GM12878 (cell line): ENCODE measurements at regions not wholly inside any gene's neighbourhood (a gene's known extent, or its start where the extent isn't known, plus 50 kb on each side); places are given as distances from the start of the nearest gene placed in this dataset.

Source experiments
- ATAC-seq: fragments of 200-7000 bp; cut with Tn5 transposase; 3 replicates; pipeline ENCODE4 v1.9.1; 2020; ENCODE audit warnings: mild to moderate bottlenecking, moderate library complexity
- BruUV-seq: library from RNA; stranded (reverse); fragments of 400-500 nt; replicated peaks from 2 replicates; lab custom pipeline; 2021; lab: Mats Ljungman, UMichigan
- CTCF ChIA-PET: fragments of 300-600 bp; sonication (Branson Sonifier 250); formaldehyde crosslinking; extraction: SDS; loops from one replicate; lab custom pipeline; 2021; ENCODE audit warnings: inconsistent platforms; lab: Yijun Ruan, JAX
- POLR2A ChIA-PET: fragments of 350-600 bp; formaldehyde crosslinking; extraction: SDS; loops from one replicate; lab custom pipeline; 2021; ENCODE audit warnings: inconsistent platforms; lab: Charles Lee
- RAD21 ChIA-PET: fragments of 300-600 bp; sonication (Branson Sonifier 250); formaldehyde crosslinking; loops from one replicate; lab custom pipeline; 2023; ENCODE audit warnings: antibody characterized with exemption; ENCODE audit not compliant: unreplicated experiment; lab: Charles Lee
- SMC1A ChIA-PET: fragments of 300-600 bp; sonication (Branson Sonifier 250); formaldehyde crosslinking; loops from one replicate; lab custom pipeline; 2023; ENCODE audit not compliant: unreplicated experiment, uncharacterized antibody; lab: Charles Lee
- DNase-seq: peaks from one replicate; pipeline ENCODE4 v3.0.0-alpha.2; 2011; ENCODE audit warnings: low read depth, low spot score
- FAIRE-seq: peaks from 3 replicates; lab custom pipeline; 2011; peaks lifted over from hg19 to GRCh38; lab: Jason Lieb, UNC
- H2AFZ ChIP-seq: 2 replicates; pipeline ENCODE4 v1.6.0; 2011; ENCODE audit warnings: low read depth, low read length, control low read depth; ENCODE audit not compliant: control insufficient read depth
- H3K27ac ChIP-seq: 2 replicates; pipeline ENCODE4 v1.5.1; 2011; ENCODE audit warnings: control low read depth; ENCODE audit not compliant: control insufficient read depth, insufficient read depth
- H3K27me3 ChIP-seq, 2 experiments: replicated peaks in 1 of 2; 2 replicates each; pipeline versions ENCODE4 v1.6.0 to v1.6.1; 2011; ENCODE audit warnings: low read length in 1 of 2; ENCODE audit not compliant: control insufficient read depth in 2 of 2, insufficient read depth in 2 of 2
- H3K36me3 ChIP-seq, 2 experiments: 2 replicates each; pipeline ENCODE4 v1.5.1; 2011; ENCODE audit warnings: low read length in 1 of 2; ENCODE audit not compliant: control insufficient read depth in 2 of 2, insufficient read depth in 2 of 2
- H3K4me1 ChIP-seq: 2 replicates; pipeline ENCODE4 v1.6.1; 2011; ENCODE audit warnings: mild to moderate bottlenecking, low read length, moderate library complexity, mixed read lengths; ENCODE audit not compliant: control insufficient read depth, insufficient read depth
- H3K4me2 ChIP-seq: 2 replicates; pipeline ENCODE4 v1.6.0; 2011; ENCODE audit warnings: control low read depth; ENCODE audit not compliant: control insufficient read depth, insufficient read depth
- H3K4me3 ChIP-seq: fragments of 200-600 bp; sonication (generic); 2 replicates; pipeline ENCODE4 v1.5.1; 2016
- H3K79me2 ChIP-seq: 2 replicates; pipeline ENCODE4 v1.6.0; 2011; ENCODE audit warnings: low read length; ENCODE audit not compliant: control insufficient read depth, insufficient read depth
- H3K9ac ChIP-seq: 2 replicates; pipeline ENCODE4 v1.8.0; 2011; ENCODE audit warnings: low read length, control low read depth, mixed read lengths; ENCODE audit not compliant: control insufficient read depth, insufficient read depth
- H3K9me3 ChIP-seq: replicated peaks from 3 replicates; pipeline ENCODE4 v1.5.1; 2011; ENCODE audit warnings: mild to moderate bottlenecking, low read length; ENCODE audit not compliant: control insufficient read depth, insufficient read depth
- H4K20me1 ChIP-seq: 2 replicates; pipeline ENCODE4 v1.6.0; 2011; ENCODE audit not compliant: control insufficient read depth, insufficient read depth
- BRCA1 ChIP-seq: IDR thresholded peaks from 2 replicates; pipeline ENCODE4 v1.6.1; 2011; ENCODE audit warnings: low read depth, low read length, improper control_type of control experiment
- CBFB ChIP-seq: IDR thresholded peaks from 2 replicates; pipeline ENCODE4 v1.6.1; 2016; ENCODE audit warnings: antibody characterized with exemption, low read depth
- CTCF ChIP-seq, 3 experiments: IDR thresholded peaks in 2 of 3; conservative IDR thresholded peaks in 1 of 3; 2 replicates each; pipeline ENCODE4 v1.5.1; 2011; ENCODE audit warnings: low read depth in 3 of 3, low read length in 3 of 3, mild to moderate bottlenecking in 3 of 3, control low read depth in 2 of 3, moderate library complexity in 2 of 3, inconsistent platforms in 1 of 3, mixed read lengths in 1 of 3; ENCODE audit not compliant: control insufficient read depth in 2 of 3, insufficient read depth in 1 of 3; ENCODE audit errors: extremely low read depth in 1 of 3
- IKZF1 ChIP-seq: fragments of 450-650 bp; conservative IDR thresholded peaks from 2 replicates; pipeline ENCODE4 v1.6.1; 2017; ENCODE audit warnings: antibody characterized with exemption, mild to moderate bottlenecking
- NFIC ChIP-seq: IDR thresholded peaks from 2 replicates; pipeline ENCODE4 v1.6.1; 2012; ENCODE audit warnings: low read depth, mild to moderate bottlenecking, inconsistent platforms, low read length, moderate library complexity
- NR2C1 ChIP-seq: fragments of 450-650 bp; IDR thresholded peaks from 2 replicates; pipeline ENCODE4 v1.6.1; 2017; ENCODE audit warnings: antibody characterized with exemption, mild to moderate bottlenecking, moderate library complexity
- RAD21 ChIP-seq: IDR thresholded peaks from 2 replicates; pipeline ENCODE4 v1.6.1; 2011; ENCODE audit warnings: mild to moderate bottlenecking, low read depth, low read length, moderate library complexity; ENCODE audit not compliant: insufficient read depth
- RELA ChIP-seq: fragments of 450-650 bp; IDR thresholded peaks from 2 replicates; pipeline ENCODE4 v1.8.0; 2014; ENCODE audit warnings: borderline replicate concordance; ENCODE audit not compliant: partially characterized antibody
- SMC3 ChIP-seq: IDR thresholded peaks from 2 replicates; pipeline ENCODE4 v1.6.1; 2011; ENCODE audit warnings: low read length, improper control_type of control experiment, borderline replicate concordance
- ZNF687 ChIP-seq: fragments of 450-650 bp; IDR thresholded peaks from 2 replicates; pipeline ENCODE4 v1.6.1; 2017; ENCODE audit warnings: mild to moderate bottlenecking, moderate library complexity
- WGBS: methylation state at CpG from one replicate; pipeline ENCODE4 v1.1.6; 2016; ENCODE audit warnings: low lambda C conversion rate; ENCODE audit not compliant: insufficient replicate concordance, insufficient coverage; ENCODE audit errors: missing lambda C conversion rate; 5-methylcytosine and 5-hydroxymethylcytosine counted together
- in situ Hi-C: fragments of 300-500 bp; cut with MboI; formaldehyde crosslinking; loops from 9 replicates; pipeline ENCODE4 v1.14.3; 2018; ENCODE audit warnings: mixed read lengths
- intact Hi-C: fragments of 100-400 bp; cut with micrococcal nuclease; formaldehyde crosslinking; loops from one replicate; pipeline ENCODE4 v1.14.2; 2022; ENCODE audit not compliant: unreplicated experiment
- TF ChIP-seq, protein P1 (sequence below): IDR thresholded peaks from 2 replicates; pipeline ENCODE4 v1.6.1; 2011; ENCODE audit warnings: low read depth, low read length, improper control_type of control experiment, borderline replicate concordance

DNA sequence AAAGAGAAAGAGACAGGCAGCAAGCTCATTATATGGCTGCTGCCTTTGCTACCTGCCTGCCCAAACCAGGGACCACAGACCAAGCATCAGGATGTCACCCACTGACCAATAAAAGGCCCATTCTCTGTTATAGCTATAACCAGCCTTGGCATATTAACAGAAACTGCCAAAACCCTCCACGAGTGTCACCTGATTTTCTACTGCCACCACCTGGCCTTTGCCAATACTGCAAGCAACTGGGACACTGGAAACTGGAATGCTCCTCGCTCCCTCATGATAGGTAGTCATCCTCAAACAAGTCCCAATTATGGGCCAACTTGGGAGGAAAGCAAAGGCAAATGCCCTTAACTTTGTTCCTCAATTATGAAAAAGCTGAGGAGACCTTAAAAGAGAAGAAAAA, 76.0 kb downstream of the SPIN4 start:
- no peaks in the 10 kb centered on the region; a peak in 1 of 4 replicates for H3K36me3 ChIP-seq
- CTCF ChIA-PET: interaction anchor here (0.7 to 2.2 kb wide), 13 partner anchors 9 to 485 kb away, joined by 3 to 15 read pairs (median 5); no protein-coding TSS in a partner anchor
- H3K4me3 ChIP-seq: no peak overlapping the region
- no peaks in the 10 kb centered on the region for H3K79me2 ChIP-seq
- no peak overlapping the region for H2AFZ ChIP-seq
- BruUV-seq: no TSS peak
- H3K4me2 ChIP-seq: no peak overlapping the region
- intact Hi-C loops (loop anchor here (5.0 kb wide), 1 partner anchor 412 kb away; no protein-coding TSS in a partner anchor), in situ Hi-C loops (no loop called here)
- WGBS: 25% methylated on average over 2 of the region's 2 CpGs
- SMC1A ChIA-PET: interaction anchor here (1.1 to 1.3 kb wide), 2 partner anchors 25 to 262 kb away, joined by 3 to 4 read pairs; no protein-coding TSS in a partner anchor
- no peaks in the 10 kb centered on the region for H3K4me1 ChIP-seq
- no peaks in the 10 kb centered on the region for H3K9me3 ChIP-seq
- POLR2A ChIA-PET: no interaction called here
- DNase-seq (peak; percentile 7), FAIRE-seq (no peak), ATAC-seq (peak; percentile 86)
- H3K9ac ChIP-seq: no peak overlapping the region
- RAD21 ChIA-PET: interaction anchor here (0.7 to 1.8 kb wide), 3 partner anchors 24 to 262 kb away, joined by 3 to 7 read pairs (median 3); no protein-coding TSS in a partner anchor
- no peak overlapping the region for H3K27ac ChIP-seq
- H3K27me3 ChIP-seq: no peaks in the 10 kb centered on the region
- no peaks in the 10 kb centered on the region for H4K20me1 ChIP-seq
- TF ChIP-seq RAD21 (peak; percentile 75), CTCF (IDR thresholded peaks at IDR 0.05 in 2 of 3, conservative IDR thresholded peaks at IDR 0.05 in 1 of 3; ENCODE audit: control insufficient read depth in 2 of 3, extremely low read depth in 1 of 3, insufficient read depth in 1 of 3, low read depth in 3 of 3, low read length in 3 of 3) (peak; percentile 61 to 72 (median 69)), BRCA1 (no peak), SMC3 (peak; percentile 59; the same call in 1 of the 2 replicates)

DNA sequence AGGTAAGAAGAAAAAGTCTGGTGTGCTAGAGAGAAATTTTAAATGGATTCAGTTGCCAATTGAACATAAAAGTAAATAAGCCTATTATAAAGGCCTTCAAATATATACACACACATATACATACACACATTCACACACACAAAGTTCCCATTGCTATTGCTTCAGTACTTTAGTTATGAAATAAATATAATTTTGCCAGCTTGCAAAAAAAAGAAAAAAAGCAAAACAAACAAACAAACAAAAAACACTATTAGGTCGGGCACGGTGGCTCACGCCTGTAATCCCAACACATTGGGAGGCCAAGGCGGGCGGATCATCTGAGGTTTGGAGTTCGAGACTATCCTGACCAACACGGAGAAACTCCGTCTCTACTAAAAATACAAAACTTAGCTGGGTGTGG, 80.3 kb downstream of the SPIN4 start:
- POLR2A ChIA-PET: no interaction called here
- CTCF ChIA-PET: no interaction called here
- 73% methylated on average over 8 of the region's 8 CpGs for WGBS
- no peaks in the 10 kb centered on the region for H3K4me1 ChIP-seq
- no peak for DNase-seq
- no peak overlapping the region for H2AFZ ChIP-seq
- RAD21 ChIA-PET: no interaction called here
- intact Hi-C loops (no loop called here), in situ Hi-C loops (no loop called here)
- H4K20me1 ChIP-seq: no peaks in the 10 kb centered on the region
- SMC1A ChIA-PET: interaction anchor here (0.6 kb wide), 1 partner anchor 23 kb away, joined by 3 read pairs; no protein-coding TSS in a partner anchor
- H3K9ac ChIP-seq: no peak overlapping the region
- no peak overlapping the region for H3K4me2 ChIP-seq
- no peaks in the 10 kb centered on the region for H3K27me3 ChIP-seq
- no peaks in the 10 kb centered on the region for H3K9me3 ChIP-seq
- no peak for FAIRE-seq
- H3K79me2 ChIP-seq: no peaks in the 10 kb centered on the region
- H3K27ac ChIP-seq: no peak overlapping the region
- BruUV-seq: no TSS peak
- H3K36me3 ChIP-seq: no peaks in the 10 kb centered on the region; a peak in 1 of 4 replicates
- H3K4me3 ChIP-seq: no peak overlapping the region
- no peak for ATAC-seq
- TF ChIP-seq ZNF687: no peak
- TF ChIP-seq NFIC: no peak
- no peak for TF ChIP-seq IKZF1
- TF ChIP-seq, protein P1, sequence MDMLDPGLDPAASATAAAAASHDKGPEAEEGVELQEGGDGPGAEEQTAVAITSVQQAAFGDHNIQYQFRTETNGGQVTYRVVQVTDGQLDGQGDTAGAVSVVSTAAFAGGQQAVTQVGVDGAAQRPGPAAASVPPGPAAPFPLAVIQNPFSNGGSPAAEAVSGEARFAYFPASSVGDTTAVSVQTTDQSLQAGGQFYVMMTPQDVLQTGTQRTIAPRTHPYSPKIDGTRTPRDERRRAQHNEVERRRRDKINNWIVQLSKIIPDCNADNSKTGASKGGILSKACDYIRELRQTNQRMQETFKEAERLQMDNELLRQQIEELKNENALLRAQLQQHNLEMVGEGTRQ: no peak
- no peak for TF ChIP-seq RELA
- TF ChIP-seq NR2C1: no peak
- no peak for TF ChIP-seq CBFB
